Left lung (tissue), 4 donors: ENCODE measurements at regions not wholly inside any gene's neighbourhood (a gene's known extent, or its start where the extent isn't known, plus 50 kb on each side); places are given as distances from the start of the nearest gene placed in this dataset.

ENCODE experiments used
- ATAC-seq: fragments of 200-7000 bp; cut with Tn5 transposase; one replicate; pipeline ENCODE4 v1.9.1; 2020; ENCODE audit warnings: moderate library complexity
- DNase-seq, 4 donors: peaks; one replicate each; pipeline ENCODE4 v3.0.0-alpha.2; 2013 to 2020
- H3K27ac ChIP-seq, 2 donors: fragments of 200-600 bp; sonication (generic) in 1 of 2; one replicate each; pipeline versions ENCODE4 v1.5.0 to v1.8.0; 2020 to 2021
- H3K27me3 ChIP-seq, 2 donors: fragments of 200-600 bp; sonication (generic) in 1 of 2; one replicate each; pipeline versions ENCODE4 v1.5.0 to v1.8.0; 2020 to 2021
- H3K36me3 ChIP-seq, 2 donors: fragments of 200-600 bp; sonication (generic) in 1 of 2; one replicate each; pipeline versions ENCODE4 v1.5.0 to v1.8.0; 2020 to 2021
- H3K4me1 ChIP-seq, 2 donors: fragments of 200-600 bp; one replicate each; pipeline ENCODE4 v1.8.0; 2021
- H3K4me3 ChIP-seq, 2 donors: fragments of 200-600 bp; sonication (generic) in 1 of 2; one replicate each; pipeline versions ENCODE4 v1.5.0 to v1.8.0; 2020 to 2021; ENCODE audit warnings: mild to moderate bottlenecking in 1 of 2
- H3K9me3 ChIP-seq, 2 donors: fragments of 200-600 bp; sonication (generic) in 1 of 2; one replicate each; pipeline versions ENCODE4 v1.5.0 to v1.8.0; 2020 to 2021
- CTCF ChIP-seq, 2 donors: fragments of 200-600 bp; sonication (generic) in 1 of 2; IDR thresholded peaks; one replicate each; pipeline versions ENCODE4 v1.5.0 to v1.8.0; 2021; ENCODE audit warnings: antibody characterized with exemption in 2 of 2
- intact Hi-C, 2 donors: fragments of 100-400 bp; cut with DNase I; formaldehyde crosslinking; loops; one replicate each; pipeline versions ENCODE4 v1.11.2 to v1.14.2; 2022
- donor health status: DM: no; HTN: yes; CAD: no.
- donor health status: DM: no; HTN: no; CAD: no.

GRCh38 chr14:71753126-71753830 is 179.0 kb upstream of the RGS6 start:
- Histone ChIP-seq H3K9me3 (peaks cover 0 to 8% of the 10 kb centered on the region in 2 donors), H3K27ac (no peak overlapping the region), H3K4me3 (no peak overlapping the region), H3K36me3 (no peaks in the 10 kb centered on the region), H3K27me3 (no peaks in the 10 kb centered on the region), H3K4me1 (peaks cover 0 to 8% of the 10 kb centered on the region in 2 donors)
- peak; percentile 84 to 88 for TF ChIP-seq CTCF (IDR thresholded peaks at IDR 0.05)
- peak; percentile 96 for ATAC-seq
- DNase-seq: peak; percentile 83 to 95 (median 92)
- intact Hi-C loops: loop anchor here in 1 of 2 donors (5.0 kb wide), 1 partner anchor 616 kb away; no protein-coding TSS in a partner anchor

GRCh38 chr14:71753976-71754375 is 178.3 kb upstream of the RGS6 start:
- Histone ChIP-seq H3K27me3 (no peaks in the 10 kb centered on the region), H3K27ac (no peak overlapping the region), H3K4me3 (no peak overlapping the region), H3K36me3 (no peaks in the 10 kb centered on the region), H3K4me1 (peaks cover 0 to 8% of the 10 kb centered on the region in 2 donors), H3K9me3 (peaks cover 0 to 1% of the 10 kb centered on the region in 2 donors)
- no peak for TF ChIP-seq CTCF (IDR thresholded peaks at IDR 0.05)
- ATAC-seq (no peak), DNase-seq (no peak)
- intact Hi-C loops: loop anchor here in 1 of 2 donors (5.0 kb wide), 1 partner anchor 617 kb away; no protein-coding TSS in a partner anchor

GRCh38 chr14:71754422-71755095 is 177.7 kb upstream of the RGS6 start:
- DNase-seq: peak in 1 of 4 donors; percentile 62

GRCh38 chr14:71758229-71758951 is 173.8 kb upstream of the RGS6 start:
- intact Hi-C loops: no loop called here
- Histone ChIP-seq H3K27ac (no peak overlapping the region), H3K9me3 (peaks cover 0 to 2% of the 10 kb centered on the region in 2 donors), H3K4me1 (peaks cover 0 to under 1% of the 10 kb centered on the region in 2 donors), H3K4me3 (no peak overlapping the region), H3K27me3 (no peaks in the 10 kb centered on the region), H3K36me3 (no peaks in the 10 kb centered on the region)
- no peak for TF ChIP-seq CTCF (IDR thresholded peaks at IDR 0.05)
- ATAC-seq (no peak), DNase-seq (peak in 1 of 4 donors; percentile 66)

More at GRCh38 chr14:71754422-71755095, 177.7 kb upstream of the RGS6 start:
- ATAC-seq: no peak
- TF ChIP-seq CTCF (IDR thresholded peaks at IDR 0.05): no peak
- Histone ChIP-seq H3K36me3 (no peaks in the 10 kb centered on the region), H3K27ac (no peak overlapping the region), H3K9me3 (no peaks in the 10 kb centered on the region), H3K27me3 (no peaks in the 10 kb centered on the region), H3K4me1 (peaks cover 0 to 8% of the 10 kb centered on the region in 2 donors), H3K4me3 (no peak overlapping the region)
- intact Hi-C loops: loop anchor here in 1 of 2 donors (5.0 kb wide), 1 partner anchor 617 kb away; no protein-coding TSS in a partner anchor
